Liver (tissue), 8 donors: ENCODE measurements at regions not wholly inside any gene's neighbourhood (a gene's known extent, or its start where the extent isn't known, plus 50 kb on each side); places are given as distances from the start of the nearest gene placed in this dataset.

Source experiments
- DNase-seq: peaks from one replicate; pipeline ENCODE4 v3.0.0-alpha.2; 2017; ENCODE audit warnings: low spot score
- H3K27ac ChIP-seq, 2 donors: one replicate each; pipeline ENCODE4 v1.7.0; 2013; ENCODE audit warnings: inconsistent platforms in 2 of 2, low read length in 2 of 2, control low read depth in 1 of 2, low read depth in 1 of 2, mild to moderate bottlenecking in 1 of 2
- H3K27me3 ChIP-seq, 4 donors: one replicate each; pipeline versions ENCODE4 v1.6.1 to v1.7.0; 2013; ENCODE audit warnings: low read length in 3 of 4, inconsistent platforms in 1 of 4, mild to moderate bottlenecking in 1 of 4, moderate library complexity in 1 of 4; ENCODE audit not compliant: control insufficient read depth in 4 of 4, insufficient read depth in 4 of 4
- H3K36me3 ChIP-seq, 4 donors: one replicate each; pipeline versions ENCODE4 v1.6.1 to v1.7.0; 2013; ENCODE audit warnings: low read length in 3 of 4, mild to moderate bottlenecking in 3 of 4, low read depth in 1 of 4, moderate library complexity in 1 of 4; ENCODE audit not compliant: control insufficient read depth in 4 of 4, insufficient read depth in 3 of 4
- H3K4me1 ChIP-seq, 4 donors: one replicate each; pipeline versions ENCODE4 v1.6.1 to v1.7.0; 2013; ENCODE audit warnings: low read length in 3 of 4, mild to moderate bottlenecking in 3 of 4, moderate library complexity in 1 of 4; ENCODE audit not compliant: control insufficient read depth in 4 of 4, insufficient read depth in 4 of 4
- H3K4me3 ChIP-seq, 3 donors: one replicate each; pipeline versions ENCODE4 v1.6.1 to v1.7.0; 2013; ENCODE audit warnings: low read length in 3 of 3, control low read depth in 1 of 3, low read depth in 1 of 3, mild to moderate bottlenecking in 1 of 3
- H3K9ac ChIP-seq, 2 donors: one replicate each; pipeline ENCODE4 v1.7.0; 2013; ENCODE audit warnings: low read length in 2 of 2, mild to moderate bottlenecking in 2 of 2, moderate library complexity in 2 of 2, control low read depth in 1 of 2, low read depth in 1 of 2
- H3K9me3 ChIP-seq, 4 donors: one replicate each; pipeline versions ENCODE4 v1.6.1 to v1.7.0; 2013; ENCODE audit warnings: low read length in 3 of 4; ENCODE audit not compliant: control insufficient read depth in 4 of 4
- ATF3 ChIP-seq: IDR thresholded peaks from 2 replicates; pipeline ENCODE4 v1.6.1; 2016; ENCODE audit warnings: antibody characterized with exemption
- CTCF ChIP-seq: fragments of 150-350 bp; IDR thresholded peaks from 2 replicates; pipeline ENCODE4 v1.5.1; 2017; ENCODE audit warnings: improper control_type of control experiment, low read depth, low read length; ENCODE audit not compliant: missing input control
- FOXA1 ChIP-seq: IDR thresholded peaks from 2 replicates; pipeline ENCODE4 v1.6.1; 2016; ENCODE audit warnings: antibody characterized with exemption
- FOXA2 ChIP-seq: IDR thresholded peaks from 2 replicates; pipeline ENCODE4 v1.6.1; 2016; ENCODE audit warnings: antibody characterized with exemption
- GABPA ChIP-seq, 2 donors: IDR thresholded peaks in 1 of 2; conservative IDR thresholded peaks in 1 of 2; 2 replicates each; pipeline ENCODE4 v1.6.1; 2016; ENCODE audit warnings: antibody characterized with exemption in 2 of 2, mild to moderate bottlenecking in 1 of 2, moderate library complexity in 1 of 2
- HNF4A ChIP-seq, 2 donors: conservative IDR thresholded peaks; 2 replicates each; pipeline ENCODE4 v1.6.1; 2016; ENCODE audit warnings: antibody characterized with exemption in 2 of 2, mild to moderate bottlenecking in 2 of 2
- MAX ChIP-seq: IDR thresholded peaks from 2 replicates; pipeline ENCODE4 v1.6.1; 2016; ENCODE audit warnings: antibody characterized with exemption
- RAD21 ChIP-seq, 2 donors: IDR thresholded peaks; 2 replicates each; pipeline ENCODE4 v1.6.1; 2016; ENCODE audit warnings: antibody characterized with exemption in 2 of 2, mild to moderate bottlenecking in 2 of 2
- REST ChIP-seq: IDR thresholded peaks from 2 replicates; pipeline ENCODE4 v1.6.1; 2016; ENCODE audit warnings: antibody characterized with exemption, mild to moderate bottlenecking
- RXRA ChIP-seq, 2 donors: IDR thresholded peaks; 2 replicates each; pipeline ENCODE4 v1.6.1; 2017 to 2018; ENCODE audit warnings: antibody characterized with exemption in 2 of 2, mild to moderate bottlenecking in 1 of 2
- ZBTB33 ChIP-seq: IDR thresholded peaks from 2 replicates; pipeline ENCODE4 v1.6.1; 2016; ENCODE audit warnings: antibody characterized with exemption
- whole genome bisulfite sequencing: extraction: QIAGEN DNeasy Blood & Tissue Kit; methylation state at CpG from one replicate; pipeline ENCODE4 v1.1.7; 2013; 5-methylcytosine and 5-hydroxymethylcytosine counted together
- donor health status: healthy.
- donor health status: healthy.
- donor health status: healthy.
- donor health status: healthy.
- donor health status: healthy.

GRCh38 chr4:176949029-176949428, 156.3 kb upstream of the VEGFC start:
- WGBS: 60% methylated on average over 5 of the region's 5 CpGs
- Histone ChIP-seq H3K9me3 (no peaks in the 10 kb centered on the region), H3K9ac (no peak overlapping the region), H3K27me3 (peaks cover 0 to 4% (median 0%) of the 10 kb centered on the region in 4 donors), H3K4me3 (no peak overlapping the region), H3K36me3 (no peaks in the 10 kb centered on the region), H3K27ac (no peak overlapping the region), H3K4me1 (no peaks in the 10 kb centered on the region)
- DNase-seq: no peak
- no peak for TF ChIP-seq CTCF
- TF ChIP-seq FOXA1: no peak
- TF ChIP-seq MAX: no peak
- TF ChIP-seq RXRA (IDR thresholded peaks at IDR 0.05): no peak
- TF ChIP-seq HNF4A (conservative IDR thresholded peaks at IDR 0.05): no peak
- TF ChIP-seq ZBTB33: no peak
- TF ChIP-seq FOXA2: no peak
- TF ChIP-seq ATF3: no peak
- no peak for TF ChIP-seq GABPA (IDR thresholded peaks at IDR 0.05 in 1 of 2, conservative IDR thresholded peaks at IDR 0.05 in 1 of 2)

GRCh38 chr4:176953021-176953420, 160.3 kb upstream of the VEGFC start:
- Histone ChIP-seq H3K36me3 (no peaks in the 10 kb centered on the region), H3K27ac (no peak overlapping the region), H3K4me3 (no peak overlapping the region), H3K27me3 (peaks cover 0 to 4% (median 0%) of the 10 kb centered on the region in 4 donors), H3K9me3 (peaks cover 0 to 7% (median 0%) of the 10 kb centered on the region in 4 donors), H3K4me1 (no peaks in the 10 kb centered on the region), H3K9ac (no peak overlapping the region)
- 76% methylated on average over 1 of the region's 1 CpG for WGBS
- no peak for DNase-seq
- no peak for TF ChIP-seq CTCF
- TF ChIP-seq RAD21 (IDR thresholded peaks at IDR 0.05): no peak
- no peak for TF ChIP-seq REST
- no peak for TF ChIP-seq MAX
- no peak for TF ChIP-seq RXRA (IDR thresholded peaks at IDR 0.05)
- no peak for TF ChIP-seq FOXA1
- TF ChIP-seq FOXA2: no peak
- TF ChIP-seq ATF3: no peak
